HG02763 (cell line): ENCODE measurements at regions not wholly inside any gene's neighbourhood (a gene's known extent, or its start where the extent isn't known, plus 50 kb on each side); places are given as distances from the start of the nearest gene placed in this dataset.
"Not testable (repeated sequence)": the region's sequence is repeated elsewhere in the genome, so short reads cannot be mapped to it uniquely, and the experiment has no call there.

ENCODE experiments used
- ATAC-seq: cut with Tn5 transposase; IDR thresholded peaks from one replicate; pipeline ENCODE4 v1.9.1; 2021; ENCODE audit warnings: mild to moderate bottlenecking, moderate library complexity; ENCODE audit not compliant: unreplicated experiment

- no peak for ATAC-seq
Observed at GRCh38 chr4:137762591-137762990, 230.3 kb upstream of the PCDH18 start.

GRCh38 chr4:137754652-137755471, 222.6 kb upstream of the PCDH18 start:
- ATAC-seq, result no peak

GRCh38 chr4:137749466-137749865, 217.2 kb upstream of the PCDH18 start:
- ATAC-seq, result no peak

GRCh38 chr4:137748616-137749015, 216.3 kb upstream of the PCDH18 start:
- ATAC-seq, result no peak

DNA sequence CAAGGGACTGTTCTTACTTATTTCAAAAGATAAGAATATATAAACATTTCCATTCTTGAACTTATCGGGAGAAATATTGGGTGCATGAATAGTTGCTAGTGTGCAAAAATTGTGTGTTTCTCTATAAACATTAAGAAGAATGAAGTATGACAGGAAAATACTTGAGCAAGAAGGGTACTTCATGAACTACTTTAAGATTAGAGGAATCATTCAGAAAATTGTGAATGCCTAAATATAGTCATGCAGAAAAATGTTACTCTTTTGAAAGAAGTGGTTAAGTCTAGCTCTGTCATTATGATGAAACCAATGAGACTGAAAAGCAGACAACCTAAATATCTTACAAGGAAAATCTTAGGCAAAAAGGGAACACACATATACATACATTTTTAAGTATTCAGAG, 207.8 kb upstream of the PCDH18 start:
- no peak for ATAC-seq

DNA sequence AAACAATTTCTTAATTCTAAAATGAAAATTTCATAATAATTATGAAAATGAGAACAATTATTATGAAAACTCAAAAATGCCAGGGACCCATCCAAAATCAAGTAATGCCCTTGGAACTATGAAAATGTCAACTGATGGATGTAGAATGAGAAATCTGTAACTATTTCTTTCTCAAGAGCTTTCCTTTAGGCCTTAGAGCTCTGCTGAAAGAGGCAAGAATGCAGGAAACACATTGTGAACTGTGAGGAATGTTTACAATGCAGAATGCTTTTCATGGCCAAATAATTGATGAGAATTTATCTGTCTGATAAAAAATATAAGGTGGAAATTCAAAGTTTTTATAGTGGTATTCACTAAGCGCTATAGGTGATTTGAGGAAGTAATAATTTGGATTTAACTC, 207.1 kb upstream of the PCDH18 start:
- ATAC-seq, result no peak

GRCh38 chr4:137738375-137738990, 206.2 kb upstream of the PCDH18 start:
- ATAC-seq, result no peak

DNA sequence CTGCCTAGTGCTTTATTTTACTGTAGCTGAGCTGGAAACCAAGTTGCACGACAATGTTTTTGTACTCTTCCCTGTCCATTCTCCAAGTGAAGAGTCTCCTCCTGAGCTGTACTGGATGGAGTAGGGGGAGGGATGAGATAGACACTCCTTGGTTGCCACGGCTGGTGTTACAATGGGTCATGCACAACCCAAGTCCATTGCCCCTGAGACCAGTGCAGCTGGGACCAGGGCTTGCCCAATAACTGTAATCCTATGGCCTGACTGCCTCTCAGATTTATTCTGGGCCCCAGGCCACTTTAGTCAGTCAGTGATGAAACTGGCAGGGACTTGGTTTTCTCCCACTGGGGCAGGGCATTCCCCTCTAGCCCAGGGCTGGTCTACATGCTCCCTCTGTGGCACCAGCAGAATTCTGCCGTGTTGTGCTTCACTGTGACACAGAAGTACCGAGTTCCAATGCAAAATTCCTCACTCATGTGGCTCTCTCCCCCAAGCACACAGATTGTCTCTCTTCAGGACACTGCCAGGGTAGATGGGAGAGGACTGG, 203.3 kb upstream of the PCDH18 start:
- ATAC-seq, result no peak

DNA sequence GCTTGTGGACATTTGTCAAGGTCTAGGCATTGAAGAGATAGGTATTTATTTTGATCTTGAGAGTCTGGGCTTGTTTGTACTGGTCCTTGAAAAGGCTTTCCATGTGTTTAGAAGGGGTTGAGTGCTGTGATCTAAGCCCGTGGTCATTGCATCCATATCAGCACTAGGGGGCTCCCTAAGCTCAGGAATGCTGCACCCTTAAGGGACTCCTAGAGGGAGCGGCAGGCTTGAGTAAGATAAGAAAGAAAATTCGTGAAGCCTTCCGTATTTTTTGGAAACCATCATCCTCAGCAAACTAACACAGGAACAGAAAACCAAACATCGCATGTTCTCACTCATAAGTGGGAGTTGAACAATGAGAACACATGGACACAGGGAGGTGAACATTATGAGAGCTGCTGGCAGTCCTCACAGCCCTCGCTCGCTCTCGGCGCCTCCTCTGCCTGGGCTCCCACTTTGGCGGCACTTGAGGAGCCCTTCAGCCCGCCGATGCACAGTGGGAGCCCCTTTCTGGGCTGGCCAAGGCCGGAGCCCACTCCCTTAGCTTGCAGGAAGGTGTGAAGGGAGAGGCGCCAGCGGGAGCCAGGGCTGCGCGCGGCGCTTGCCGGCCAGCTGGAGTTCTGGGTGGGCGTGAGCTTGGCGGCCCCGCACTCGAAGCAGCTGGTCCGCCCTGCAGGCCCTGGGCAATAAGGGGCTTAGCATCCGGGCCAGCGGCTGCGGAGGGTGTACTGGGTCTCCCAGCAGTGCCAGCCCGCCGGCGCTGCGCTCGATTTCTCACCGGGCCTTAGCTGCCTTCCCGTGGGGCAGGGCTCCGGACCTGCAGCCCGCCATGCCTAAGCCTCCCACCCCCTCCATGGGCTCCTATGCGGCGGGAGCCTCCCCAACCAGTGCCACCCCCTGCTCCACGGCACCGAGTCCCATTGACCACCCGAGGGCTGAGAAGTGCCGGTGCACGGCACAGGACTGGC, 201.2 kb upstream of the PCDH18 start:
- ATAC-seq, result not testable (repeated sequence)

DNA sequence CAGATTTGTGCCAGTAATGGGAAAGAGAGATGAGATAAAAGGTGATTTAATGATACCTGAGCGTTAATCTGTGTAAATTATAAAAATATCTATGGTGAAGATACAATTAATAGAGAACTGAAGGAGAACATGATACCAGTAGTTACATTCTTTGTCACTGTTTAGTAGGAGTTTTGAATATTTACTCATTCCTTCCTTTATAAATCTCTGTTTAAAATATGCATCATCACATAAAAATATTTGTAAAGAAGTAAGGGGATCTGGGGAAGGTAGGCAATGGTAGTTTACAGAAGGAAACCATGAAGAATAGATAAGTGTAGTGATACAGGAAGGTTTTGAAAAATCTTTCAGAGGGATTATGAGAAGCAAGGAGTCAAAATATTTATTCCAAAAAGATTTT, 190.6 kb upstream of the PCDH18 start:
- ATAC-seq, result no peak

GRCh38 chr4:137711502-137711901, 179.2 kb upstream of the PCDH18 start:
- no peak for ATAC-seq

GRCh38 chr4:137707626-137708025, 175.3 kb upstream of the PCDH18 start:
- ATAC-seq, result no peak

DNA sequence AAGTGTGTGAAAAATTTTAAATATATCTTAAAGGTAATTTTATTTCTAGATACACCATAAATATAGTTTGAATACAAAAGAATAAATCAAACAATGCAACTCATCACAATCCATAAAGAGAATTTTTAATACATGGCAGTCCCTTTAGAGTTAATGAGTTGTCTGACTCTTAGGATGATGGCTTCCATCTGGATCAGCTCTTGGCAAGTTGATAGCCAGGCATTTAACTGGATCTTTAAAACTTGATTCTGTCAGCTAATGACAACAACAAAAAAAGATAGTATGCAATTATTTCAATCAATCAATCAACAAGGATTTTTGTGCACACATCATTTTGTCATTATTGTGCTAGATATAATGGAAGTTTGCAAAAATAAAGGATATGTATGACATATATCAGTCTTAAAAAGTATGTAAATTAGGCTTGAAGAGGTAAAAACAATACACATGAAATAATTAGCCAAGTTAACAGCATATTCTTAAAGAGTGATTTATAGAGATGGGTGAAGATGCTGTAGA, 174.9 kb upstream of the PCDH18 start:
- ATAC-seq, result no peak

DNA sequence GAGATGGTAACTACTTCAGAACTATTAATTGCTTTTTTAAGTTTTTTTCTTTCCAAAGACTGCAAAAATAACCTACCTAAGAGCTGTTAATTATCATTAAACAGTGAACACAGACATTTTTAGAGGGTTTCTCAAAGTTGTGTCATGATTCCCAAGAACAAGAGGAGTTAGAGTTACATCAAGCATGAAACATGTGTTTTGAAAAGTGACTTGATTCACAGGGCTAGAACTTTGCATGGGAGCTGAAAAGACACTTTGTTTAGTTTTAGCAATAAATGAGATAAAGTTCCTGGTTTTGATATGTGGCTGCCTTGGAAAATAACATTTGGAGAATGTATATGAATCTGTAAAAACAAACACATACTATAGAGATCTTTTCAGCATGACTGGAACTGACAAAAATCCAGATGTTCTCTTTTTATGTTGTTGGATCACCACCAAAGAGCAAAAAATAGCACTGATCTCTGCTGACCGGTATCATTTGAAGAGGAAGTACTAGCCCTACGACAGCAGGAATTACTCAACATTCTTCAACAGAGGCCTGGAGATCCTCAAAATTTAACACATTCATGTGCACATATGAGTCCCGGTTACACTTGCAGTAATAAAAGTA, 173.0 kb upstream of the PCDH18 start:
- no peak for ATAC-seq

DNA sequence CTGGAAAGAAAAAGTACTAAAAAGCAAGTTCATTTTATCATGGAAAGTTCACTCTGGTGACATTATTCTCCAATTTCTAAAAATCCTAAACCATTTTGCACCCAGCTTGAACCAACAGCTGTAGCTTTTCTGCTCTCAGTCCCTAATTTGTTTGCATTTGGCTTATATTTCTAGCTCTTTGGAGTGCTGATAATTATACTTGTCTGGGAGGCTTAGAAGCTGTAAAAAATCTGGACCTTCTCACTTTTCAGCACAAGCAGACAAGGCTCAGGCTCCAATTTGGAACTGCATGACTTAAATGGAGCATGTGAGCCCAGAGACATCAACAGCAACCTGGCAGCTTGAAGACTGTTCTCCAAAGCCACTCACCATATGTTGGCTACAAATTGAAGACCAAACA, 170.9 kb upstream of the PCDH18 start:
- no peak for ATAC-seq

DNA sequence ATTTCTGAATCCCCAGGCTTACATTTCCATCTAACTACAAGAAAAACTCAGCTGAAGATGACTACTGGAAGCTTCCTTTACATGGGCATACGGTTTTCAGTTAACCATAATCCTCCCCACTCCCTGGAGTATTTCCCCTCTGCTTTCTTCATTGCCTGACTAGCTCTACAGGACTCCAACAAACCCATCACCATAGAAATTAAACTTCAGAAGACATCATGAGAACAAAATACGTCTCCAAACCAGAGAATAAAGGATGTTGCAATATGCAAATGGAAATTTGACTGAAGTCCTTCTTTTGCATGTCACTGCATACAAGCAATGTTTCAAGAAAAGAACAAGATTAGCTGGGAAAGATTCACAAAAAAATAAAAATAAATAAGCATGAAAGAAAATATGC, 170.2 kb upstream of the PCDH18 start:
- ATAC-seq, result no peak

DNA sequence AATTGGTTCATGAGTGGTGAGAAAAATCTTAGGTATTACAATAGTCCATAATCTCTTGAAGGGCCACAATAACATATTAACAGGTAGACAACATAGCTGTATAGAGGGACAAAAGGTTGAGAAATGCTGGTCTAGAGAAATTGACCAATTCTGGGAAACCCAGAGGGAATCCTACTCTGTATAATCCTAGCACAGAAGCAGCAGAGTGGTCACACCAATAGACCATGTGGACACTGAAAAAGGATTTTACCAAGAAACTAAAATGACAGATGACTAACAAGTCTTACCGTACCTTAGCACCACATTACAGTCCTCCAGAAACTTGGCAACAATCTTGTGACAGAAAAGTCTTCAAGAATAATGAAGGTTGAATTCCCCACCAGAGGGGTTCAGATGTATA, 169.1 kb upstream of the PCDH18 start:
- no peak for ATAC-seq

GRCh38 chr4:137700751-137701150, 168.5 kb upstream of the PCDH18 start:
- no peak for ATAC-seq

DNA sequence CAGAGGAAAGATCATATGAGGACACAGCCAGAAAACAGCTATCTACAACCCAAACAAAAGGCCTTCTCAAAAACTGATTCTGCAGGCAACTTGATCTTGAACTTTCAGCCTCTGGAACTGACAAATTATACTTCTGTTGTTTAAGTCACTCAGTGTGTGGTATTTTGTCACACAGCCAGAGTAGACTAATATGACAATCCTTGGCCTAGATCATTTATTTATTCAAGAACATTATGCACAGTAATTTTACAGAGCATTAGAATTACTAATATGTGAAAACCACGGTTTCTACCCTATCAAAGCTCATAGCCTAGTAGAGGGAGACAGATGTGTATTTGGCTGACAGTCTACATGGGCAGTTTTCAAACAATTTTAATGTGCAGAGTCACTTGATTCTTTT, 167.8 kb upstream of the PCDH18 start:
- no peak for ATAC-seq

DNA sequence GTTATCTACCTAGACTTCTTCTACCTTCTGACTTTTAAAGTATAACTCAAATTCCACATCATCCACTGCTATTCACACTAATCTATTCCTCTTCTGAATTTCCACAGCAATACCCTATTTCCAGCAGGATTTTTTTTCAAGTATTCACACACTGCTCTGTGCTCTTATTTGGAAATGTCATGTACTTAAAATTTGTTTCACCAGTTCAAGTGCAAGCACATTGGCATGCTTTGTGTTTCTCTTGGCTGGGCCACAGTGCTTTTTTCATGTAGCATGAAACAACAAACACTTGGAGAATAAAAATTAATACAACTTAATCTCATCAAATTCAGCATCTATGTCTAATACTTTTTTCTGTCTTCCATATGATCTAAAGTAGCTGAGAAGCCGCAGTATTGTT, 161.8 kb upstream of the PCDH18 start:
- ATAC-seq, result no peak

GRCh38 chr4:137693641-137694040, 161.3 kb upstream of the PCDH18 start:
- no peak for ATAC-seq
